Gastrocnemius medialis (tissue), 4 donors: ENCODE measurements at regions not wholly inside any gene's neighbourhood (a gene's known extent, or its start where the extent isn't known, plus 50 kb on each side); places are given as distances from the start of the nearest gene placed in this dataset.

Source experiments
- ATAC-seq, 2 donors: fragments of 150-250 bp; one replicate each; pipeline ENCODE4 v1.9.1; 2016
- DNase-seq, 2 donors: peaks; one replicate each; pipeline ENCODE4 v3.0.0-alpha.2; 2019
- H3K27ac ChIP-seq, 4 donors: fragments of 200-600 bp; sonication (generic); 1 replicate in 1 of 4; 2 replicates in 3 of 4; pipeline ENCODE4 v1.5.1; 2016 to 2018; ENCODE audit warnings: mild to moderate bottlenecking in 2 of 4, moderate library complexity in 1 of 4
- H3K27me3 ChIP-seq, 3 donors: fragments of 200-600 bp; sonication (generic) in 2 of 3; 1 replicate in 1 of 3; 2 replicates in 2 of 3; pipeline versions ENCODE4 v1.5.1 to v1.6.0; 2016 to 2019; ENCODE audit warnings: mild to moderate bottlenecking in 1 of 3, moderate library complexity in 1 of 3
- H3K36me3 ChIP-seq, 2 donors: fragments of 200-600 bp; sonication (generic) in 1 of 2; one replicate each; pipeline ENCODE4 v1.5.1; 2017 to 2018
- H3K4me1 ChIP-seq, 2 donors: fragments of 200-600 bp; sonication (generic) in 1 of 2; one replicate each; pipeline ENCODE4 v1.5.1; 2016 to 2017; ENCODE audit warnings: mild to moderate bottlenecking in 2 of 2
- H3K4me3 ChIP-seq, 4 donors: fragments of 200-600 bp; sonication (generic) in 3 of 4; 1 replicate in 1 of 4; 2 replicates in 3 of 4; pipeline ENCODE4 v1.5.1; 2016 to 2019; ENCODE audit warnings: mild to moderate bottlenecking in 2 of 4
- H3K9me3 ChIP-seq, 3 donors: fragments of 200-600 bp; sonication (generic) in 2 of 3; 1 replicate in 1 of 3; 2 replicates in 2 of 3; pipeline ENCODE4 v1.5.1; 2016 to 2019
- POLR2A ChIP-seq, 2 donors: fragments of 450-650 bp; IDR thresholded peaks; one replicate each; pipeline ENCODE4 v1.6.1; 2017; ENCODE audit warnings: antibody characterized with exemption in 2 of 2, mild to moderate bottlenecking in 2 of 2, moderate library complexity in 2 of 2
- in situ Hi-C, 4 donors: fragments of 200-750 bp; cut with MboI; loops; one replicate each; pipeline versions ENCODE4 v1.15.0 to v1.8.0; 2017; ENCODE audit warnings: low sequenced_read_pairs in 4 of 4
- intact Hi-C: fragments of 100-400 bp; cut with DNase I; formaldehyde crosslinking; loops from one replicate; pipeline ENCODE4 v1.15.1; 2023; ENCODE audit warnings: low total_unique reads
- TF ChIP-seq, protein P1 (sequence below), 5 experiments: fragments of 450-650 bp in 3 of 5; fragments of 200-600 bp in 2 of 5; sonication (generic) in 2 of 5; IDR thresholded peaks in 4 of 5; conservative IDR thresholded peaks in 1 of 5; 1 replicate in 4 of 5; 2 replicates in 1 of 5; pipeline ENCODE4 v1.5.1; 2016 to 2019; ENCODE audit warnings: antibody characterized with exemption in 5 of 5, mild to moderate bottlenecking in 3 of 5, moderate library complexity in 3 of 5

DNA sequence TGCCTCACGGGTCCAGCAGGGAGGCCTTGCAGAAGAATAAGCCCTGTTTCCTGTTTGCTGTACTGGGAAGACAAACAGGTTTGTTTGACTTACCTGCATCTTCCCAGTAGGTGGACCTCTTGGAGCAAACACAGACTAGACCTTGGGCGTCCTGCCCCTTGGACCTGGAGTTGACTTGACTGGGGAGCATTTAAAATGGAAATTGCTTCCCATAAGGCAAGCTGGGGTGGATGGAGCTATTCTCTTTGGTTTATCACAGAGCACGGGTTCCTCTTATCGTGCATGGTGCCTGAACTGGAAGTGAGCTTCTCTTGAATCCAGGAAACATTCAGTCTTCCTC is 151.4 kb downstream of the RPLP1 start:
- Histone ChIP-seq H3K9me3 (no peaks in the 10 kb centered on the region), H3K27me3 (no peaks in the 10 kb centered on the region), H3K4me1 (peaks cover 6 to 9% of the 10 kb centered on the region in 2 donors), H3K36me3 (no peaks in the 10 kb centered on the region), H3K27ac (no peak overlapping the region), H3K4me3 (no peak overlapping the region)
- no peak for TF ChIP-seq POLR2A (IDR thresholded peaks at IDR 0.05)
- TF ChIP-seq, protein P1, sequence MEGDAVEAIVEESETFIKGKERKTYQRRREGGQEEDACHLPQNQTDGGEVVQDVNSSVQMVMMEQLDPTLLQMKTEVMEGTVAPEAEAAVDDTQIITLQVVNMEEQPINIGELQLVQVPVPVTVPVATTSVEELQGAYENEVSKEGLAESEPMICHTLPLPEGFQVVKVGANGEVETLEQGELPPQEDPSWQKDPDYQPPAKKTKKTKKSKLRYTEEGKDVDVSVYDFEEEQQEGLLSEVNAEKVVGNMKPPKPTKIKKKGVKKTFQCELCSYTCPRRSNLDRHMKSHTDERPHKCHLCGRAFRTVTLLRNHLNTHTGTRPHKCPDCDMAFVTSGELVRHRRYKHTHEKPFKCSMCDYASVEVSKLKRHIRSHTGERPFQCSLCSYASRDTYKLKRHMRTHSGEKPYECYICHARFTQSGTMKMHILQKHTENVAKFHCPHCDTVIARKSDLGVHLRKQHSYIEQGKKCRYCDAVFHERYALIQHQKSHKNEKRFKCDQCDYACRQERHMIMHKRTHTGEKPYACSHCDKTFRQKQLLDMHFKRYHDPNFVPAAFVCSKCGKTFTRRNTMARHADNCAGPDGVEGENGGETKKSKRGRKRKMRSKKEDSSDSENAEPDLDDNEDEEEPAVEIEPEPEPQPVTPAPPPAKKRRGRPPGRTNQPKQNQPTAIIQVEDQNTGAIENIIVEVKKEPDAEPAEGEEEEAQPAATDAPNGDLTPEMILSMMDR (IDR thresholded peaks at IDR 0.05 in 4 of 5, conservative IDR thresholded peaks at IDR 0.05 in 1 of 5), result no peak
- intact Hi-C loops (no loop called here), in situ Hi-C loops (no loop called here)
- ATAC-seq (no peak), DNase-seq (no peak)

GRCh38 chr15:69606144-69606543 is 153.5 kb downstream of the RPLP1 start:
- ATAC-seq (no peak), DNase-seq (no peak)
- H3K4me3 ChIP-seq, result no peak overlapping the region
- no peak for TF ChIP-seq POLR2A (IDR thresholded peaks at IDR 0.05)
- TF ChIP-seq, protein P1 (IDR thresholded peaks at IDR 0.05 in 4 of 5, conservative IDR thresholded peaks at IDR 0.05 in 1 of 5), result no peak
- no peaks in the 10 kb centered on the region for H3K9me3 ChIP-seq
- H3K27ac ChIP-seq, result no peak overlapping the region
- no peaks in the 10 kb centered on the region for H3K36me3 ChIP-seq
- peaks cover 2 to 7% of the 10 kb centered on the region in 2 donors for H3K4me1 ChIP-seq
- intact Hi-C loops (no loop called here), in situ Hi-C loops (no loop called here)
- no peaks in the 10 kb centered on the region for H3K27me3 ChIP-seq

DNA sequence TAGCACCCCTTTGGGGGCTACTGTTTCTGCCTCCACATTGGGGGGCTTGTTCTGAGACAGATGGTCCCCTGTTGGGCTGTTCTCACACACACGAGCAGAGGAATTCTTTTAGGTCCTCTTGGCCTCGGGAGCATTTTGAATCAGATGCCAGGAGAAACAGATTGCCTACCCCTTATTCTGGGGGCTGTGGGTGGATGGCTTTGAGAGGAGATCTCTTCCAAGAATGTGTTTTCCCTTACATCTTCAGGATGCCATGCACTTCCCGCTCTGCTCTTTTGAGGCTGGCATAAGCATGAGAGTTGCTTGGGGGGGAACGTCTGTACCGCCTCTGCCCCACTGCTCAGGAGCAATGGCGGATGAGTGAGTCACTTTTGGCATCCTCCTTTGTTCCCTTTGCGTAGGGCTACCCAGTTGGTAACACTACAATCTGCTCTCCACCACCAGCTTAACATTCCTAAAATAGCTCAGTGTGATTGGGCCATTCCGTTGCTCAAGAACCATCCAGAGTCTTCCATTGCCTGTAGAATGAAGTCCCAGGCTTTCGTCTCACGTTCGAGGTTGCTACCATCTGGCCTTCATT is 154.4 kb downstream of the RPLP1 start:
- no peak for DNase-seq
- intact Hi-C loops (no loop called here), in situ Hi-C loops (no loop called here)
- H3K36me3 ChIP-seq, result no peaks in the 10 kb centered on the region
- H3K4me1 ChIP-seq, result peaks cover 0 to 5% of the 10 kb centered on the region in 2 donors
- no peaks in the 10 kb centered on the region for H3K9me3 ChIP-seq
- no peak overlapping the region for H3K4me3 ChIP-seq
- no peaks in the 10 kb centered on the region for H3K27me3 ChIP-seq
- H3K27ac ChIP-seq, result no peak overlapping the region
- TF ChIP-seq, protein P1 (IDR thresholded peaks at IDR 0.05 in 4 of 5, conservative IDR thresholded peaks at IDR 0.05 in 1 of 5), result no peak
- no peak for TF ChIP-seq POLR2A (IDR thresholded peaks at IDR 0.05)
- no peak for ATAC-seq

DNA sequence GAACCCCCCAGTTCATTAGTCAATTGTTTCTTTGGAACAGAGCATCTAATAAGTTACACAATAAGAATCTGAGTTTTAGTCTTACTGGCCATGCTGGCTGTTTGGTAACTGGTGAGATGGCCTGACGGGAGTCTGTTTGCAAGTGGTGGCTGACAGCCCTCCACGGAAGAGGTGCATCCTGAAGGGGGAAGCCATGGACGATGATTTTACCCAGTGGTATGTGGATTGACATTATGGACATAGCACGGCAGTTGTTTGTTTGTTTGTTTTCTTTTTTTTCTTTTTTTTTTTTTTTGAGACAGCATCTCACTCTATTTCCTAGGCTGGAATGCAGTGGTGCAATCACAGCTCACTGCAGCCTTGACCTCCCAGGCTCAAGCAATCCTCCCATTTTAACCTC is 156.0 kb downstream of the RPLP1 start:
- Histone ChIP-seq H3K9me3 (no peaks in the 10 kb centered on the region), H3K36me3 (no peaks in the 10 kb centered on the region), H3K4me3 (no peak overlapping the region), H3K4me1 (peaks cover 0 to 5% of the 10 kb centered on the region in 2 donors), H3K27ac (no peak overlapping the region), H3K27me3 (no peaks in the 10 kb centered on the region)
- TF ChIP-seq, protein P1 (IDR thresholded peaks at IDR 0.05 in 4 of 5, conservative IDR thresholded peaks at IDR 0.05 in 1 of 5), result no peak
- TF ChIP-seq POLR2A (IDR thresholded peaks at IDR 0.05), result no peak
- in situ Hi-C loops, result no loop called here
- no peak for ATAC-seq
- intact Hi-C loops, result no loop called here
- DNase-seq, result no peak

DNA sequence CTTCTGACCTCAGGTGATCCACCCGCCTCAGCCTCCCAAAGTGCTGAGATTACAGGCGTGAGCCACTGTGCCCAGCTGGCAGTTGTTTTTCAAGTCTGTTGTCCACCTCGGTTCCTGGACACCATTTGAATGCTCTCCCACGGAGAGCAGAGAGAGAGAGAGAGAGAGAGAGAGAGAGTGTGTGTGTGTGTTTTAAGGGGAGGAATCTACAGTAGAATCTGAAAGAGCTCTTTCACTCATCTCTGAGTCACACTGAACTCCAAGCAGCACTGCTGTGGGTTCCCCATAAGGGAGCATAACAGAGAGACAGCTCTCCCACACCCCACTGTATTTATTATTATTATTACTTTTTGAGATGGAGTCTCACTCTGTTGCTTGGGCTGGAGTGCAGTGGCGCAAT is 156.6 kb downstream of the RPLP1 start:
- TF ChIP-seq POLR2A (IDR thresholded peaks at IDR 0.05), result no peak
- no peaks in the 10 kb centered on the region for H3K9me3 ChIP-seq
- H3K4me3 ChIP-seq, result no peak overlapping the region
- H3K36me3 ChIP-seq, result no peaks in the 10 kb centered on the region
- no peak for DNase-seq
- intact Hi-C loops, result no loop called here
- no peaks in the 10 kb centered on the region for H3K27me3 ChIP-seq
- in situ Hi-C loops, result no loop called here
- ATAC-seq, result no peak
- no peak overlapping the region for H3K27ac ChIP-seq
- H3K4me1 ChIP-seq, result peaks cover 0 to 5% of the 10 kb centered on the region in 2 donors
